Stimulated activated naive B cell treated with anti-CD40 and anti-IgM and Interleukin-4, amounts not matched to agents 10 μg/mL and 1 μg/mL and 100 μg/mL, for 72 hours (primary cell): ENCODE measurements at regions not wholly inside any gene's neighbourhood (a gene's known extent, or its start where the extent isn't known, plus 50 kb on each side); places are given as distances from the start of the nearest gene placed in this dataset.

ENCODE experiments used
- ATAC-seq, 2 donors: fragments of 150-1000 bp; cut with Tn5 transposase; replicated peaks; 2 replicates each; pipeline ENCODE4 v1.10.0; 2021; ENCODE audit warnings: moderate library complexity in 1 of 2
- DNase-seq: peaks from one replicate; pipeline ENCODE4 v3.0.0; 2021
- H3K27ac Mint-ChIP-seq: one replicate; pipeline ENCODE4 v1.8.0; 2022; ENCODE audit warnings: mild to moderate bottlenecking, mixed read lengths
- H3K27me3 Mint-ChIP-seq, 2 donors: one replicate each; pipeline ENCODE4 v1.8.0; 2022; ENCODE audit warnings: mixed read lengths in 2 of 2
- H3K36me3 Mint-ChIP-seq, 2 donors: one replicate each; pipeline ENCODE4 v1.8.0; 2022; ENCODE audit warnings: mixed read lengths in 2 of 2, mild to moderate bottlenecking in 1 of 2
- H3K4me1 Mint-ChIP-seq, 2 donors: one replicate each; pipeline ENCODE4 v1.8.0; 2022; ENCODE audit warnings: mixed read lengths in 2 of 2, mild to moderate bottlenecking in 1 of 2
- H3K4me3 Mint-ChIP-seq, 2 donors: one replicate each; pipeline ENCODE4 v1.8.0; 2022; ENCODE audit warnings: mild to moderate bottlenecking in 2 of 2, mixed read lengths in 2 of 2, moderate library complexity in 1 of 2
- H3K9me3 Mint-ChIP-seq, 2 donors: one replicate each; pipeline ENCODE4 v1.8.0; 2022; ENCODE audit warnings: mixed read lengths in 2 of 2, mild to moderate bottlenecking in 1 of 2

- H3K27me3 Mint-ChIP-seq = no peaks in the 10 kb centered on the region
- no peak overlapping the region for H3K27ac Mint-ChIP-seq
- H3K36me3 Mint-ChIP-seq = no peaks in the 10 kb centered on the region
- DNase-seq = no peak
- ATAC-seq = no peak
- peaks cover 11 to 16% of the 10 kb centered on the region in 2 donors for H3K9me3 Mint-ChIP-seq
- no peaks in the 10 kb centered on the region for H3K4me1 Mint-ChIP-seq
- H3K4me3 Mint-ChIP-seq = no peak overlapping the region
Observed at GRCh38 chr17:22469101-22469880, 777.0 kb downstream of the KCNJ18 start.

DNA sequence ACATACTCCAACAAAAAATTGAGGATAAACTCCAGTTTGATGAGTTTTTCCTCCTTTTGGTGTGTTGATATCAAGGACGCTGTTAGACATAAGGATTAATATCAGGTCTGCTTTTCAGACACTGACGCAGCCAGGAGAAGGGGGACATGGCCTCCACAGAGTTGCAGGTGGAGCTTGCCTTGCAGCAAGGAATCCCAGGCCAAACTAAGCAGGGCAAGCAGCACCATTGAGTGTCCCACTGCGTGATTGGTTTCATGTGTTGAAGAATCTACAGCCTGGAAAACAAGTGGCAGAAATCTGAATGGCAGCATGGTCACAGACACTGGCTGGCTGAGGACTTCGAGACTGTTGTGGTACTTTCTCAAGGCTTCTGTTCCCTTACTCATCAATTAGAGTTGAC, 777.6 kb downstream of the KCNJ18 start:
- H3K27me3 Mint-ChIP-seq = no peaks in the 10 kb centered on the region

DNA sequence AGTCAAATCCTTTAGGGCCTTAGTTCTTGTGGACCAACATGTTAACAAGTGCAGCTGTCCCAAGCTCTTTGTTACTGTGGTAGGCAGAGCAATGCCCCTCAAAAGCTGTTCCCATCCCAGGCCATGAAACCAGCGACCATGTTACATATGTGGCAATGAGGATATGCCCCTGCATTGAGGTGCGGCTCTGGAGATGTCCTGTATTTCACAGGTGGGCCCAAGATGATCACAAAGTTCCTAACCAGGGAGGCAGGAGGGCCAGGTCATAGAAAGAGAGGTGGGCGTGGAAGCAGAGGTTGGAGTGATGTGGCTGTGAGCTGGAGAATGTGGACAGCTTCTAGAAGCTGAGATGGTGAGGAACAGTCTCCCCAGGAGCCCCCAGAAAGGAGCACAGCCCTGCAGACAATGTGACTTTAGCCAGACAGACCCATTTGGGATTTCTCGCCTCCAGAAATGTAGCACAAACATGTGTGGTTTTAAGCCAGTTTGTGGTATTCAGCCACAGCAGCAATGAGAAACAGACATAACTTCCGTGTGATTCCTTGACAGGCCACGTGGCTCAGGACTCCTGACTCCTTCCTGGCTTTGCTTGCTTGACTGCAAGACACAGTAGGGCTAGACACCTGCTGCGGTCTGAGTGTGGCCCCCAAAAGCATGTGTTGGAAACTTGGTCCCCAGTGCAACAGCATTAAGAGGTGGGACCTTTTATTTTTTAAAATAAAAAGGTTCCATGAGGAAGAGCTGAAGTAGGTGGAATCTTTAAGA, 778.3 kb downstream of the KCNJ18 start:
- no peak for ATAC-seq
- H3K36me3 Mint-ChIP-seq = no peaks in the 10 kb centered on the region
- H3K27me3 Mint-ChIP-seq = no peaks in the 10 kb centered on the region
- no peaks in the 10 kb centered on the region for H3K4me1 Mint-ChIP-seq
- H3K27ac Mint-ChIP-seq = no peak overlapping the region
- DNase-seq = no peak
- H3K9me3 Mint-ChIP-seq = peaks cover 11 to 15% of the 10 kb centered on the region in 2 donors
- no peak overlapping the region for H3K4me3 Mint-ChIP-seq

More for the DNA sequence above, 777.6 kb downstream of the KCNJ18 start:
- Mint-ChIP-seq H3K27ac (no peak overlapping the region), H3K9me3 (peaks cover 11 to 16% of the 10 kb centered on the region in 2 donors), H3K36me3 (no peaks in the 10 kb centered on the region), H3K4me1 (no peaks in the 10 kb centered on the region), H3K4me3 (no peak overlapping the region)
- ATAC-seq (no peak), DNase-seq (no peak)

DNA sequence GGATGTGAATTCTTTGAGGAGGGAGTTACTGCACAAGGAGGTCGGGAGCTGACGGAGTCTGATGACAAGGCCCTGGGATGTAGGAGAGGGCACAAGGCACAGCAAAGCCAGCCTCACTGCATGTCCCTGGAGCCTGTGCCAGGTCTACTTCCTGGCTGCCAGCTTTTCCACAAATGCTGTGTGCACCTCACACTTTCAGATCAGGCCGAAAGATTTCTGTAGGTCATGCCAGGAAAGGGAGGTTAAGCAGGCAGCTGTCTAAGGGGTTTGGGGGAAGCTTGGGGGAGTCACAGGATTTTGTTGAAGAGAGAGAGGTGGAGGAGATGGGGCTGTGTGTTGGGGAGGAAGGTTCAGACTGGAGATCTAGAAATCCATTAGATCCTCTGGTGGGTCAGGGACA, 792.5 kb downstream of the KCNJ18 start:
- DNase-seq (no peak), ATAC-seq (no peak)
- Mint-ChIP-seq H3K9me3 (peaks cover 13 to 22% of the 10 kb centered on the region in 2 donors), H3K4me1 (no peaks in the 10 kb centered on the region), H3K4me3 (no peak overlapping the region), H3K27ac (no peak overlapping the region), H3K27me3 (no peaks in the 10 kb centered on the region), H3K36me3 (no peaks in the 10 kb centered on the region)

GRCh38 chr17:22490399-22490798, 798.1 kb downstream of the KCNJ18 start:
- H3K27ac Mint-ChIP-seq = no peak overlapping the region
- H3K9me3 Mint-ChIP-seq = peaks cover 13 to 25% of the 10 kb centered on the region in 2 donors
- ATAC-seq (no peak), DNase-seq (no peak)
- no peak overlapping the region for H3K4me3 Mint-ChIP-seq
- no peaks in the 10 kb centered on the region for H3K36me3 Mint-ChIP-seq
- no peaks in the 10 kb centered on the region for H3K27me3 Mint-ChIP-seq
- H3K4me1 Mint-ChIP-seq = no peaks in the 10 kb centered on the region

- no peak for ATAC-seq
- no peak for DNase-seq
- Mint-ChIP-seq H3K4me3 (no peak overlapping the region), H3K27ac (no peak overlapping the region), H3K36me3 (no peaks in the 10 kb centered on the region), H3K9me3 (peaks cover 12 to 19% of the 10 kb centered on the region in 2 donors), H3K27me3 (no peaks in the 10 kb centered on the region), H3K4me1 (no peaks in the 10 kb centered on the region)
Observed at GRCh38 chr17:22492331-22492730, 800.0 kb downstream of the KCNJ18 start.

- no peaks in the 10 kb centered on the region for H3K36me3 Mint-ChIP-seq
- no peaks in the 10 kb centered on the region for H3K4me1 Mint-ChIP-seq
- no peak overlapping the region for H3K27ac Mint-ChIP-seq
- DNase-seq (no peak), ATAC-seq (no peak)
- H3K9me3 Mint-ChIP-seq = peaks cover 6 to 16% of the 10 kb centered on the region in 2 donors
- H3K27me3 Mint-ChIP-seq = no peaks in the 10 kb centered on the region
- no peak overlapping the region for H3K4me3 Mint-ChIP-seq
Observed at GRCh38 chr17:22496450-22496849, 804.1 kb downstream of the KCNJ18 start.

DNA sequence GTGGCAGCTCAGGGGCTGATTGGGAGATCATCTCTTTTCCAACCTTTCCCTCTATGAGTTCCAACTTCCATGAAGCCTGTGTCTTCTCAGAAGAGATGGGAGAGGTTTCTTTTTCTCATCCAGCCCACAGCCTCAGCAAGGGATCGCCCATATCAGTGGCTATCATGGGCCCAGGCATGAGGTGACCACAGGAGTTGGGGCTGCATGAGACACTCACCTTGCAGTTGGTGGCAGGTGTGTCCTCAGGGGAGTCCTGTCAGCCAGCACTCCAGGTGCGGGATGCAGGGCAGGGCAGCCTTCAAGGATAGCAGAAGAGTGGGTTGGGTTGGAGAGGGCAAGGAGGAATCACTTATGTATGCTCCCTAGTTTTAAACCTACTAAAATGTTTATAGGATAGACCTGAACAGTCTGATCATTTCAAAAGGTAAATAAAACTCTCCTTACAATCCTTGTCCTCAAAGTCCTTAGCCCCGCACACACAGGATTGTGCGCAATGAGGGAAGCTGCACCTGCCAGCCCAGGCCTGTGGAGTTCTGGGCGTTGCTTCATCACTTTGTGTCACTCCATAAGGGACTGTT, 811.1 kb downstream of the KCNJ18 start:
- no peaks in the 10 kb centered on the region for H3K4me1 Mint-ChIP-seq

DNA sequence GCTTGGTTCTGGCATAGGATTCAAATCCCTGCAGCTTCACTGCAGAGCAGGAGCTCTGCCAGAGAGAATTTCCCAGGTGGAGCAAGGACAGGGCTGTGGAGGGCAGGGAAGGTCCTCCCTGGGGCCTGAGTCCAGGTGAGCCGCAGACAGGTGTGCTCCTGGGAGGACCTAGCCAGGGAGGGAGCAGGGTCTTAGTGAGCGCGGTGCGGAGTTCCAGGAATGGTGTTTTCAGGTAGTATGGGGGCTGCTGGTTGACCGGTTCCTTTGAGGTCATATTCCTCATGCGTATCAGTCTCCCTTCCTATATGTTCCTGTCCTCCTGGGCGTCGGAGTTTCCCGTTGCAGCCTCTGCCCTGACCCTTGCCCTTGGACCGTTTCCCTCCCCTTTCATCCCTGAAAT, 813.3 kb downstream of the KCNJ18 start:
- ATAC-seq = no peak
- no peaks in the 10 kb centered on the region for H3K4me1 Mint-ChIP-seq

More for the DNA sequence above, 811.1 kb downstream of the KCNJ18 start:
- no peaks in the 10 kb centered on the region for H3K36me3 Mint-ChIP-seq
- H3K27ac Mint-ChIP-seq = no peak overlapping the region
- DNase-seq = no peak
- peaks cover 16 to 25% of the 10 kb centered on the region in 2 donors for H3K9me3 Mint-ChIP-seq
- no peak overlapping the region for H3K4me3 Mint-ChIP-seq
- ATAC-seq = no peak
- H3K27me3 Mint-ChIP-seq = no peaks in the 10 kb centered on the region

DNA sequence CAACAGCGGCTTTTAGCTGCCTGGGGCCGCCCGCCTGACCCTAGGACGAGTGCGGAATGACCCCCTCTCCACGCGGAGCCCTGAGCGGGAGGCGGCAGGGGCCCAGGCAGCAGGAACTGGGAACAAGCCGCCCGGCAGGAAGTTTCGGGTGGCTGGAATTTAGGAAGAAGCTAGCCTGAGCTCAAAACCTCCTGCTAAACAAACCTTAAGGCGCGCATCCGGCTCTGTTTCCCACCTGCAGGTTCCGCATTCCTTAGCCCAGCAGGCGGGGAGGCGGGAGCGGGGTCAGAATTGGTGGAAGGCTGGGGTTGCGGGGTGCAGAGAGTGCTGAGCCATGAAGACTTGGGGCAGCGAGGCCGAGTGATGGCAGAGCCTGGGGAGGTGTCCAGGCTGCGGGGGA, 813.9 kb downstream of the KCNJ18 start:
- no peak for DNase-seq
- Mint-ChIP-seq H3K36me3 (no peaks in the 10 kb centered on the region), H3K4me3 (no peak overlapping the region), H3K9me3 (peaks cover 16 to 25% of the 10 kb centered on the region in 2 donors), H3K27me3 (no peaks in the 10 kb centered on the region), H3K4me1 (no peaks in the 10 kb centered on the region), H3K27ac (no peak overlapping the region)
- ATAC-seq = no peak

More for the DNA sequence above, 813.3 kb downstream of the KCNJ18 start:
- Mint-ChIP-seq H3K27me3 (no peaks in the 10 kb centered on the region), H3K9me3 (peaks cover 16 to 24% of the 10 kb centered on the region in 2 donors), H3K36me3 (no peaks in the 10 kb centered on the region), H3K27ac (no peak overlapping the region), H3K4me3 (no peak overlapping the region)
- DNase-seq = no peak

- ATAC-seq = no peak
- H3K9me3 Mint-ChIP-seq = peaks cover 12 to 26% of the 10 kb centered on the region in 2 donors
- no peak overlapping the region for H3K4me3 Mint-ChIP-seq
- H3K4me1 Mint-ChIP-seq = no peaks in the 10 kb centered on the region
- no peaks in the 10 kb centered on the region for H3K27me3 Mint-ChIP-seq
- no peak overlapping the region for H3K27ac Mint-ChIP-seq
- DNase-seq = no peak
- no peaks in the 10 kb centered on the region for H3K36me3 Mint-ChIP-seq
Observed at GRCh38 chr17:22506861-22507260, 814.5 kb downstream of the KCNJ18 start.

GRCh38 chr17:22507823-22508222, 815.5 kb downstream of the KCNJ18 start:
- no peak overlapping the region for H3K27ac Mint-ChIP-seq
- H3K9me3 Mint-ChIP-seq = peaks cover 12 to 28% of the 10 kb centered on the region in 2 donors
- DNase-seq (no peak), ATAC-seq (peak in 1 of 2 donors; percentile 56)
- no peaks in the 10 kb centered on the region for H3K36me3 Mint-ChIP-seq
- H3K4me3 Mint-ChIP-seq = no peak overlapping the region
- no peaks in the 10 kb centered on the region for H3K27me3 Mint-ChIP-seq
- no peaks in the 10 kb centered on the region for H3K4me1 Mint-ChIP-seq

DNA sequence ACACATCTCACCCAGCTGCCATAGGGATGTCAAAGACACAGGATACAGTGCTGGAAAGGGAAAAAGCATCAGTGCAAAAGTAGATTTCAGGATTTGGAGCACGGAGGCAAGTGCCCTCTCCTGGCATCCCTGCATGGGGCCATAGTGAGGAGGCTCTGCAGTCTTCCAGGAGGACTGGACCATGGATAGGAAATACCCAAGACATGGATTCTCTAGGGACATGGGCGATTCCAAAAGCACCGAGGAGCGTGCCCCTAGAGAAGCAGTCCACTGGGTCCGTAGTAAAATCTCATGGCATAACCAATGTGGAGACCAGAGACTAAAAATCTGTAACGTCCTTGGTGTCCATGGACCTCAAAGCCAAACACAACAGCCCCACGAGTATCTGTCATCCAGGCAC, 818.2 kb downstream of the KCNJ18 start:
- no peak overlapping the region for H3K27ac Mint-ChIP-seq
- ATAC-seq (peak in 1 of 2 donors; percentile 21), DNase-seq (no peak)
- H3K36me3 Mint-ChIP-seq = no peaks in the 10 kb centered on the region
- H3K27me3 Mint-ChIP-seq = no peaks in the 10 kb centered on the region
- H3K9me3 Mint-ChIP-seq = peaks cover 16 to 30% of the 10 kb centered on the region in 2 donors
- no peaks in the 10 kb centered on the region for H3K4me1 Mint-ChIP-seq
- no peak overlapping the region for H3K4me3 Mint-ChIP-seq

DNA sequence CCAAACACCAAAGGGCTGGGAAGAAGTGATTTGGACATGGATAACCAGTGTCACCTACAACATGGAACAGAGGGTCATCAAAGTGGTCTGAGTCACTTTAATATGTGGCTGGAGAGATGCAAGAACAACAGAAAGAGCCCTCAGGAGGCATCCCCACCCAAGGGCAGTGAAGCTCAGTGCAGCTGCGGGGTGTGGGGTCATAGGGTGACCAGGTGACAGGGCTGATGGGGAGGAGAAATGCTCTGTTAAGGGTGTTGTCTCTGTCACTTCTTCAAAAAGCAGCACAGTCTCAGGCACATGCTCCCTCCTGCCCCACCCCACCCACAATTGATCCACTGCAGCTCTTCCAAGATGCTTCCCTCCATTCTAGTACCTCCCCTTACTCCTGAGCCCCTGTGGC, 819.1 kb downstream of the KCNJ18 start:
- no peak for ATAC-seq
- no peak overlapping the region for H3K4me3 Mint-ChIP-seq
- H3K9me3 Mint-ChIP-seq = peaks cover 12 to 25% of the 10 kb centered on the region in 2 donors
- peaks cover 0 to 3% of the 10 kb centered on the region in 2 donors for H3K36me3 Mint-ChIP-seq
- H3K27ac Mint-ChIP-seq = no peak overlapping the region
- H3K27me3 Mint-ChIP-seq = no peaks in the 10 kb centered on the region
- DNase-seq = no peak
- no peaks in the 10 kb centered on the region for H3K4me1 Mint-ChIP-seq
